ENCODE measurements at regions not wholly inside any gene's neighbourhood (a gene's known extent, or its start where the extent isn't known, plus 50 kb on each side); places are given as distances from the start of the nearest gene placed in this dataset.

DNA sequence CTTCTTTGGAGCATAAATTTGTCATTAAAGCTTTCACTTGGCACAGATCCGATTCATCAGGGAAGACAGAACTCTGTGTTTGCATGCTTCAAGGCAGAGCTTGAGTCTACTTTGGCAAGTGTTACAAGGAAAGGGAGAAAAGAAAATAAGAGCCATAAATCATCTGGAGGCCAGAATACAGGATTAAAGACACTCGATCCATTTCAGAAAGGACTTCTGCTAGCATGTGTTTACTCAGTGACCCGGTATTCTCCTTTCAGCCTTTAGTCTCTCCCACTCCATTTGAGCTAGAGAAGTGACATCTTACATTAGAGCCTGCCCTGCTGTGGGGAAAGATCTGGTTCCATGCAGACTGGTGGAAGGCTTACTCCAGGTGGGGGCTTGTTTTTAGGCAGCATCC lies 306.4 kb downstream of the KLF5 start:
- no peak for DNase-seq
- no peak overlapping the region for H3K4me3 ChIP-seq (ENCODE audit: low read length)
- 30% methylated on average over 1 of the region's 3 CpGs for WGBS (ENCODE audit: insufficient coverage)

DNA sequence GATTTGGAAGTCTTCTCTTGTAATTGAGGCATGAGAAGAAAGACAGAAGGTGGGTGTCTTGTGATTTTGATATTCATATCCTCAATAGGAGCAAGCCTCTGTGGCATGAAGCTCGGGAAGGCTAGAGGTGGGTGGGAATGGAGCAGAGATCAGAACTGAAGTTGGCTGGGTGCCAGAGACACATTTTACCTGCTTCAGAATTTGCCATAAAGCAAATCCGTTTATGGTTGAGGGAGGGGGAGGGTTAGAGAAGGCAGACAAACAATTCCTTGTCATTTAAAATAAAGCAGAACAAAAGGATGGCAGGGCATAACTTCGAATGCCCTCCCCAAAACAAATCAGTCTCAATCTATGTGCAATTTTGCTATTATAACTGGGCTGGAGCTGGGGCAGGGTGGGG lies 305.9 kb downstream of the KLF5 start:
- no peaks in the 10 kb centered on the region for H3K4me1 ChIP-seq (ENCODE audit: control insufficient read depth, insufficient read depth, low read length)
- no peak for DNase-seq
- 54% methylated on average over 1 of the region's 3 CpGs for WGBS (ENCODE audit: insufficient coverage)
- no peaks in the 10 kb centered on the region for H3K27me3 ChIP-seq (ENCODE audit: control insufficient read depth, insufficient read depth, low read length)
- no peaks in the 10 kb centered on the region for H3K9me3 ChIP-seq (replicated peaks; ENCODE audit: control insufficient read depth, low read depth, low read length)
- H3K27ac ChIP-seq (ENCODE audit: low read length) = no peak overlapping the region
- no peak overlapping the region for H3K4me3 ChIP-seq (ENCODE audit: low read length)
- no peaks in the 10 kb centered on the region for H3K36me3 ChIP-seq (ENCODE audit: control insufficient read depth, insufficient read depth, low read length)

More for the DNA sequence above, 306.4 kb downstream of the KLF5 start:
- H3K27me3 ChIP-seq (ENCODE audit: control insufficient read depth, insufficient read depth, low read length) = no peaks in the 10 kb centered on the region
- H3K36me3 ChIP-seq (ENCODE audit: control insufficient read depth, insufficient read depth, low read length) = no peaks in the 10 kb centered on the region
- no peaks in the 10 kb centered on the region for H3K4me1 ChIP-seq (ENCODE audit: control insufficient read depth, insufficient read depth, low read length)
- no peaks in the 10 kb centered on the region for H3K9me3 ChIP-seq (replicated peaks; ENCODE audit: control insufficient read depth, low read depth, low read length)
- H3K27ac ChIP-seq (ENCODE audit: low read length) = no peak overlapping the region

DNA sequence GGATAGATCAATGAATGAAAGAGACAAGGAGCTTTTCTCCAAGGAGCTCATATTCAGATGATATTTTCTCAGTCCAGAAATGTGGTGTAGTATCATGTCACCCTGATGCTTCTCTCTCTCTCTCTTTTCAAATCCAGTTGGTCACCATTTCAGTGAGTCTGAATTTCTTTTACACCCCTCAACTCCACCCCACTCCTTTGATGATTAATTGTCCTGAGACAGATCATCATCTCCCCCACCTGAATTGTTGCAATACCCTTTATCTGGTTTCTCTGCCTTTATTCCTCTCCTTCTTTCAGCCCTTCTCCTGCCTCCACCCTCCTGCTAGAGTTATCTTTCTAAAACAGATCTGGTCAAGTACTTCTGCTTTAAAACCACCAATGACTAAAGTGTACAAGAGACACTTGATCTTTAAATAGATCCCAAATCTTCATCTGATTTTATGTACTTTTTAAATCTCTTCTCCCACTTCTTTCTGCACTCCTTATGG lies 299.8 kb downstream of the KLF5 start:
- Histone ChIP-seq H3K4me1 (ENCODE audit: control insufficient read depth, insufficient read depth, low read length) (no peaks in the 10 kb centered on the region), H3K9me3 (replicated peaks; ENCODE audit: control insufficient read depth, low read depth, low read length) (no peaks in the 10 kb centered on the region), H3K36me3 (ENCODE audit: control insufficient read depth, insufficient read depth, low read length) (no peaks in the 10 kb centered on the region), H3K27ac (ENCODE audit: low read length) (no peak overlapping the region), H3K27me3 (ENCODE audit: control insufficient read depth, insufficient read depth, low read length) (no peaks in the 10 kb centered on the region), H3K4me3 (ENCODE audit: low read length) (no peak overlapping the region)
- DNase-seq = no peak

DNA sequence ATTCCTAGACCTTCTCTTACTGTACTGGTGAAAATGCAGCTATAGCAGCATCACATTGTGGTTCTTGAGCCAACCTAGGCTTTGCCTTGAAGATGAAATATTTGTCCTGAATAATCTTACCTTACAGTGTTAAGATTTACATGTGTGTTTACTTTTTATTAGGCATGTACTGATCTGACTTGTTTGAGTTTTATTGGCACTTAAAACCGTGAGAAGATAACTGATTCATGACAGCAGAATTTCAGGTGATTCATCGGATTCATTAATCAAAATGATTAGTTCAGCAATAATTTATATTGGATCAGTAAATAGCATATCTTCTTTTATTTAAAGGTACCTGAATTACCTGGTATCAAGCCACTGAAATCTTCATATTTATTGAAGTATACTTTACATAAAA lies 296.3 kb downstream of the KLF5 start:
- no peak overlapping the region for H3K27ac ChIP-seq (ENCODE audit: low read length)
- no peaks in the 10 kb centered on the region for H3K9me3 ChIP-seq (replicated peaks; ENCODE audit: control insufficient read depth, low read depth, low read length)
- H3K4me1 ChIP-seq (ENCODE audit: control insufficient read depth, insufficient read depth, low read length) = no peaks in the 10 kb centered on the region
- H3K4me3 ChIP-seq (ENCODE audit: low read length) = no peak overlapping the region
- DNase-seq = no peak
- H3K36me3 ChIP-seq (ENCODE audit: control insufficient read depth, insufficient read depth, low read length) = no peaks in the 10 kb centered on the region
- H3K27me3 ChIP-seq (ENCODE audit: control insufficient read depth, insufficient read depth, low read length) = no peaks in the 10 kb centered on the region
- no CpG with 5 or more reads among the region's 2 CpGs for WGBS (ENCODE audit: insufficient coverage)

DNA sequence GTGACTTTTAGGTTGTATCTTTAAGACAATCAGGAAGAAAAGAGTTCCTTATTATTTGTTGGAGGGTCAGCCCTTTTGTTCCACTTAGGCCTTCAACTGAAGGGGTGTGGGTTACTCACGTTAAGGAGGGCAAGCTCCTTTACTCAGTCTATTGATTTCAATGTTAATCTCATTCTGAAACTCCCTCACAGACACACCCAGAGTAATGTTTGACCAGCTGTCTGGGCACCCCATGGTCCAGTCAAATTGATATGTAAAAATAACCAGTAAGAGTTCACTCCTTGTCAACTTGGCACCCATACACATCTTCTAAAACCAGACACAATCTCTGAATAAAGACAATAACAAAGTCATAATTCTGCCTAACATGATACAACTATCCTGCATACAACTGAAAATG lies 292.9 kb downstream of the KLF5 start:
- no peaks in the 10 kb centered on the region for H3K4me1 ChIP-seq (ENCODE audit: control insufficient read depth, insufficient read depth, low read length)
- H3K36me3 ChIP-seq (ENCODE audit: control insufficient read depth, insufficient read depth, low read length) = no peaks in the 10 kb centered on the region
- no peaks in the 10 kb centered on the region for H3K27me3 ChIP-seq (ENCODE audit: control insufficient read depth, insufficient read depth, low read length)
- no peak overlapping the region for H3K4me3 ChIP-seq (ENCODE audit: low read length)
- H3K27ac ChIP-seq (ENCODE audit: low read length) = no peak overlapping the region
- no peaks in the 10 kb centered on the region for H3K9me3 ChIP-seq (replicated peaks; ENCODE audit: control insufficient read depth, low read depth, low read length)
- no CpG with 5 or more reads among the region's 1 CpG for WGBS (ENCODE audit: insufficient coverage)
- DNase-seq = no peak

DNA sequence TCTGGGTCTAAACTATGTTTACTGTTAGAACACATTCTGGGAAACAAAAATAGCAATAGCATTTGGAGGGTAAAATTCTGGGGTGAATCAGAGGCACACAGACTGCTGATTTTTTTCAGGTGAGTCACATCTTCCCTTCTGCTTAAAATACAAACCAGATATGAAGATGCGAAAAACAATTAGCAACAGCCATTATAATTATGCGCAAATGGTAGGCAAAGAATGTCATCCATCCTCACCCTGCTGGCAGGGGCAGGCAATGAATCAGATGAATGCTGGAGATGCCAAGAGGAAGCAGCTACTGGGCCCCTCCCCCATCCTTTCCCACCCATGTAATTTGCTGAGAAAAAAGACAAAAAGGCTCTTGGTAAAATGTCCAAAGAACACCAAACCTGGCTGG lies 282.9 kb downstream of the KLF5 start:
- no peak overlapping the region for H3K27ac ChIP-seq (ENCODE audit: low read length)
- no peaks in the 10 kb centered on the region for H3K36me3 ChIP-seq (ENCODE audit: control insufficient read depth, insufficient read depth, low read length)
- no peaks in the 10 kb centered on the region for H3K27me3 ChIP-seq (ENCODE audit: control insufficient read depth, insufficient read depth, low read length)
- no peaks in the 10 kb centered on the region for H3K4me1 ChIP-seq (ENCODE audit: control insufficient read depth, insufficient read depth, low read length)
- DNase-seq = no peak
- no peaks in the 10 kb centered on the region for H3K9me3 ChIP-seq (replicated peaks; ENCODE audit: control insufficient read depth, low read depth, low read length)
- H3K4me3 ChIP-seq (ENCODE audit: low read length) = no peak overlapping the region
- no CpG with 5 or more reads among the region's 2 CpGs for WGBS (ENCODE audit: insufficient coverage)

DNA sequence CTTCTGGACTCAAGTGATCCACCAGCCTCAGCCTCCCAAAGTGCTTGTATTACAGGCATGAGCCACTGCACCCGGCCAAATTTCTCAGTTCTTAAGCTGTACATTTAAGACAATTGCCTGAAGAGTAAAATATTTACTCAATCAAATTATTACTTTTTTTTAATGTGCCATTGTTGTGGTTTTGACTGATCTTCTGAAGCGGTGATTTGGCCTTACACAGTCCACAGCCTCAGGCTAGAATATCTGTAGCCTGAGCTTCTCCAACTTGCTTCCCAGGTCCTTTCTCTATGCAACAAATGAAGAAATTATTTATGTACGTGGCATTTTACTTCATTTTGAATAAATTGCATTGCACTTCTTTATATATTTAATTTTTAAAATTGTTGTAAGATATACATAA lies 281.3 kb downstream of the KLF5 start:
- Histone ChIP-seq H3K9me3 (replicated peaks; ENCODE audit: control insufficient read depth, low read depth, low read length) (no peaks in the 10 kb centered on the region), H3K4me1 (ENCODE audit: control insufficient read depth, insufficient read depth, low read length) (no peaks in the 10 kb centered on the region), H3K27me3 (ENCODE audit: control insufficient read depth, insufficient read depth, low read length) (no peaks in the 10 kb centered on the region), H3K4me3 (ENCODE audit: low read length) (no peak overlapping the region), H3K36me3 (ENCODE audit: control insufficient read depth, insufficient read depth, low read length) (no peaks in the 10 kb centered on the region), H3K27ac (ENCODE audit: low read length) (no peak overlapping the region)
- no peak for DNase-seq
- no CpG with 5 or more reads among the region's 3 CpGs for WGBS (ENCODE audit: insufficient coverage)

DNA sequence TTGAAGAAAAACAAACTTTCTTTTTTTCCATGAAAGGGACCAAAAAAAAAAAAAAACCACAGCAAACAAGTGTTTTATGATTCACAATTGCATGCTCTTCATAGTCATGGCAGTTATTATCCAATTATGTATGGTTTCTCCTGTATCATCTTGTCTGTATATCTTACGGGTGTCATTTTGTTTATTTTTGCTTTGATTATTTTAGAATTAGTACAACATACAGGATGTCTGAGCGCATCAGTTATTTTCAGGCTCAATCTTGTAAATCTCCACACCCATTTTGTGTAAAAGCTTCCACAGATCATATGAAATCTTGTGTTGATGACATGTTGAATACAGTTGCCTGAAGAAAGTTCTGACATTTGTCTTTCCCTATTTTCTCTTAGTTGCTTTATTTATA lies 280.3 kb downstream of the KLF5 start:
- DNase-seq = no peak
- H3K9me3 ChIP-seq (replicated peaks; ENCODE audit: control insufficient read depth, low read depth, low read length) = no peaks in the 10 kb centered on the region
- no peaks in the 10 kb centered on the region for H3K27me3 ChIP-seq (ENCODE audit: control insufficient read depth, insufficient read depth, low read length)
- no peaks in the 10 kb centered on the region for H3K36me3 ChIP-seq (ENCODE audit: control insufficient read depth, insufficient read depth, low read length)
- H3K27ac ChIP-seq (ENCODE audit: low read length) = no peak overlapping the region
- H3K4me3 ChIP-seq (ENCODE audit: low read length) = no peak overlapping the region
- no CpG with 5 or more reads among the region's 2 CpGs for WGBS (ENCODE audit: insufficient coverage)
- H3K4me1 ChIP-seq (ENCODE audit: control insufficient read depth, insufficient read depth, low read length) = no peaks in the 10 kb centered on the region

DNA sequence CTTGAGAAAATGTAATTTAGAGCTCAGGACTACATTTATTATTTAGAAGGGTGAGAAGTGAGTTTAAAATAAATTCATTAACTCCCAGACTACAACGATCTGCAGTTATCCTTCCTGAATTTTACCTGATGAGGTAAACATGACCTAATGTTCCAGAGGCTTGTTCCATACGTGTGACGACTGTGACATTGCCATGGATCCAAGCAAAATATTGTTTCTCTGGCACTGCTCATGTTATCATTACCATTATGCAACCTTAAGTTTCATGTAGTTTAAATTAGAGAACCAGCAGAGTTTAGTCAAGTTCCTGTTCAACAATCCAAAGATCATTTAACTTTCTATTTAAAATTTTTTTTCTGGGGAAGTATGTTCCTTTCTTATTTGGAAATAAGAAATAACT lies 279.6 kb downstream of the KLF5 start:
- no peaks in the 10 kb centered on the region for H3K36me3 ChIP-seq (ENCODE audit: control insufficient read depth, insufficient read depth, low read length)
- no peaks in the 10 kb centered on the region for H3K9me3 ChIP-seq (replicated peaks; ENCODE audit: control insufficient read depth, low read depth, low read length)
- no peak for DNase-seq
- H3K27ac ChIP-seq (ENCODE audit: low read length) = no peak overlapping the region
- no peaks in the 10 kb centered on the region for H3K4me1 ChIP-seq (ENCODE audit: control insufficient read depth, insufficient read depth, low read length)
- no CpG with 5 or more reads among the region's 3 CpGs for WGBS (ENCODE audit: insufficient coverage)
- no peak overlapping the region for H3K4me3 ChIP-seq (ENCODE audit: low read length)
- H3K27me3 ChIP-seq (ENCODE audit: control insufficient read depth, insufficient read depth, low read length) = no peaks in the 10 kb centered on the region

DNA sequence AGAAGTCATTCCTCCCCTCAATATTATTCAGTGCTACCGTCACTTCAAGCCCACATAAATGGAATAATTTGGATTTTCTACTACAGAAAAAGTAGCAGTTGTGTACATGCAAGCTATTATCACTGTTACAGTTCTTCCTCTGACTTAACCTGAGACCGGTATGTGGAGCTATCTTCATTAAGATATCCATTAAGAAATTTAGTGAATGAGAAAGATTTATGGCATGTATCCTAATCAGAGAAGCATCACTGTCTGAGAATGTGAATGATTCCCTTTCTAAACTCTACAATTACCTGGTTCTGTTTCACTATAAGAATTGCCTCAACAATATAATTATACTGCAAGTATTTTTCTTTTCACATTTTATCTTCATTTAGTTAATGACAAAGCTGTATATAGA lies 278.7 kb downstream of the KLF5 start:
- no CpG with 5 or more reads among the region's 2 CpGs for WGBS (ENCODE audit: insufficient coverage)
- H3K36me3 ChIP-seq (ENCODE audit: control insufficient read depth, insufficient read depth, low read length) = no peaks in the 10 kb centered on the region
- H3K9me3 ChIP-seq (replicated peaks; ENCODE audit: control insufficient read depth, low read depth, low read length) = no peaks in the 10 kb centered on the region
- H3K4me3 ChIP-seq (ENCODE audit: low read length) = no peak overlapping the region
- no peaks in the 10 kb centered on the region for H3K4me1 ChIP-seq (ENCODE audit: control insufficient read depth, insufficient read depth, low read length)
- no peak overlapping the region for H3K27ac ChIP-seq (ENCODE audit: low read length)
- no peaks in the 10 kb centered on the region for H3K27me3 ChIP-seq (ENCODE audit: control insufficient read depth, insufficient read depth, low read length)
- DNase-seq = no peak

DNA sequence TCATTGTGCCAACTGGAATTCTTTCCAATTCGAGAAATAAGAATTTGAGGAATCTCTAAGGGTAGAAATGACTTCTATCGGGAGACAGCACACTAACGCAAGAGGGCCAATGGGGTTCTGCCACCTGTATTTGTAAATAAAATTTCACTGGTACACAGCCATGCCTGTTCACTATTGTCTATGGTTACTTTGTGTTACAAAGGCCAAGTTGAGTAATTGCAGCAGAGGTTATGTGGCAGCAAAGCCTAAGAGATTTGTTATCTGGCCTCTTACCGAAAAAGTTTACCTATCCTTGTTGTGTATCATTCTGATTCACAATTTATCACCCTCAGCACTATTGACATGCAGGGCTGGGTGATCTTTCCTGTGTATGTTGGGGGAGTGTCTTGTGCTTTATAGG lies 278.0 kb downstream of the KLF5 start:
- H3K27ac ChIP-seq (ENCODE audit: low read length) = no peak overlapping the region
- H3K9me3 ChIP-seq (replicated peaks; ENCODE audit: control insufficient read depth, low read depth, low read length) = no peaks in the 10 kb centered on the region
- H3K4me1 ChIP-seq (ENCODE audit: control insufficient read depth, insufficient read depth, low read length) = no peaks in the 10 kb centered on the region
- no CpG with 5 or more reads among the region's 4 CpGs for WGBS (ENCODE audit: insufficient coverage)
- no peaks in the 10 kb centered on the region for H3K27me3 ChIP-seq (ENCODE audit: control insufficient read depth, insufficient read depth, low read length)
- no peak overlapping the region for H3K4me3 ChIP-seq (ENCODE audit: low read length)
- no peak for DNase-seq
- no peaks in the 10 kb centered on the region for H3K36me3 ChIP-seq (ENCODE audit: control insufficient read depth, insufficient read depth, low read length)

Data from muscle of leg (tissue), 3 donors.